ENCODE measurements at regions not wholly inside any gene's neighbourhood (a gene's known extent, or its start where the extent isn't known, plus 50 kb on each side); places are given as distances from the start of the nearest gene placed in this dataset.
A peak's percentile ranks its signal among the peaks of the same experiment; 100 is the strongest.

GRCh38 chr13:73204952-73205351, 146.1 kb downstream of the KLF5 start:
- no peaks in the 10 kb centered on the region for H3K27me3 ChIP-seq
- H4K20me1 ChIP-seq (ENCODE audit: insufficient read depth, poor library complexity, severe bottlenecking): no peaks in the 10 kb centered on the region
- H2AFZ ChIP-seq: no peak overlapping the region
- no peak overlapping the region for H3K4me3 ChIP-seq
- no peaks in the 10 kb centered on the region for H3K9me2 ChIP-seq (replicated peaks; ENCODE audit: insufficient read depth)
- TF ChIP-seq EZH2 (IDR thresholded peaks at IDR 0.05; ENCODE audit: borderline replicate concordance) (no peak), CTCF (IDR thresholded peaks at IDR 0.05; ENCODE audit: poor library complexity) (no peak), EZH2phosphoT487 (IDR thresholded peaks at IDR 0.05; ENCODE audit: low read depth, severe bottlenecking, unreplicated experiment) (no peak)
- no peak for DNase-seq (ENCODE audit: low spot score)
- H3K27ac ChIP-seq: peak overlapping the region; percentile 11
- H3K9me3 ChIP-seq (ENCODE audit: low read depth): no peaks in the 10 kb centered on the region
- H3K4me2 ChIP-seq: no peak overlapping the region
- WGBS (ENCODE audit: low lambda C conversion rate, missing lambda C conversion rate): 68% methylated on average over 5 of the region's 5 CpGs
- H3K4me1 ChIP-seq (ENCODE audit: insufficient read depth): peaks cover 4% of the 10 kb centered on the region
- H3K36me3 ChIP-seq (replicated peaks; ENCODE audit: insufficient read depth, low read depth): no peaks in the 10 kb centered on the region
- no peaks in the 10 kb centered on the region for H3K79me2 ChIP-seq

GRCh38 chr13:73201626-73202025, 142.8 kb downstream of the KLF5 start:
- Histone ChIP-seq H3K4me2 (no peak overlapping the region), H3K9me3 (ENCODE audit: low read depth) (no peaks in the 10 kb centered on the region), H2AFZ (no peak overlapping the region), H3K4me3 (no peak overlapping the region), H3K27ac (no peak overlapping the region), H3K9me2 (replicated peaks; ENCODE audit: insufficient read depth) (no peaks in the 10 kb centered on the region), H3K4me1 (ENCODE audit: insufficient read depth) (no peaks in the 10 kb centered on the region), H3K79me2 (no peaks in the 10 kb centered on the region), H4K20me1 (ENCODE audit: insufficient read depth, poor library complexity, severe bottlenecking) (no peaks in the 10 kb centered on the region), H3K27me3 (no peaks in the 10 kb centered on the region), H3K36me3 (replicated peaks; ENCODE audit: insufficient read depth, low read depth) (no peaks in the 10 kb centered on the region)
- no peak for TF ChIP-seq EZH2 (IDR thresholded peaks at IDR 0.05; ENCODE audit: borderline replicate concordance)
- TF ChIP-seq EZH2phosphoT487 (IDR thresholded peaks at IDR 0.05; ENCODE audit: low read depth, severe bottlenecking, unreplicated experiment): no peak
- TF ChIP-seq CTCF (IDR thresholded peaks at IDR 0.05; ENCODE audit: poor library complexity): no peak
- WGBS (ENCODE audit: low lambda C conversion rate, missing lambda C conversion rate): 95% methylated on average over 2 of the region's 2 CpGs
- DNase-seq (ENCODE audit: low spot score): no peak

DNA sequence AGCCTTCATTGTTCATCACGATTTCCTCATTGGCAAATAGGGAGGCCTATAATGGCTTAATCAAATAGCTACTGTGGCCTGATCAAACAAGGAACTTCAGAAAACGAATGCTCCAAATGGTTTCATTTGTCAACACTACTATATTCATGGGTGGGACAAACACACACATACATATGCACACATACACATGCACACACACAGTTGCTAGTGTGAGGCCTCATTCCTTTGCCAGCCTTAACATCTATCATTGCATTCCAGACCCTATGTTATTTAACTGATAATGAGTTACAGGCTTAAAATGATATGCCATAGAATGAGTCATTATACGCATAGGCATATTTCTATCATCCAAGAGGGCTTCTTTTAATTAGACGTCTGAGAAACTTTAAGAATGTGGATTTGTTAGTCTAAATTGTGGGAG, 140.2 kb downstream of the KLF5 start:
- no peak for TF ChIP-seq CTCF (IDR thresholded peaks at IDR 0.05; ENCODE audit: poor library complexity)
- no peak for TF ChIP-seq EZH2 (IDR thresholded peaks at IDR 0.05; ENCODE audit: borderline replicate concordance)
- no peak for TF ChIP-seq EZH2phosphoT487 (IDR thresholded peaks at IDR 0.05; ENCODE audit: low read depth, severe bottlenecking, unreplicated experiment)
- no peak for DNase-seq (ENCODE audit: low spot score)
- Histone ChIP-seq H3K27ac (peak overlapping the region; percentile 56), H3K27me3 (no peaks in the 10 kb centered on the region), H3K36me3 (replicated peaks; ENCODE audit: insufficient read depth, low read depth) (no peaks in the 10 kb centered on the region), H2AFZ (no peak overlapping the region), H3K4me3 (no peak overlapping the region), H3K79me2 (no peaks in the 10 kb centered on the region), H3K4me1 (ENCODE audit: insufficient read depth) (peaks cover 5% of the 10 kb centered on the region), H3K9me3 (ENCODE audit: low read depth) (no peaks in the 10 kb centered on the region), H3K9me2 (replicated peaks; ENCODE audit: insufficient read depth) (no peaks in the 10 kb centered on the region), H3K4me2 (no peak overlapping the region), H4K20me1 (ENCODE audit: insufficient read depth, poor library complexity, severe bottlenecking) (no peaks in the 10 kb centered on the region)
- 74% methylated on average over 4 of the region's 4 CpGs for WGBS (ENCODE audit: low lambda C conversion rate, missing lambda C conversion rate)

GRCh38 chr13:73195091-73195490, 136.3 kb downstream of the KLF5 start:
- peak overlapping the region; percentile 48 for H3K4me2 ChIP-seq
- H2AFZ ChIP-seq: no peak overlapping the region
- H3K79me2 ChIP-seq: no peaks in the 10 kb centered on the region
- no peak for DNase-seq (ENCODE audit: low spot score)
- H3K27ac ChIP-seq: peak overlapping the region; percentile 76
- no peaks in the 10 kb centered on the region for H4K20me1 ChIP-seq (ENCODE audit: insufficient read depth, poor library complexity, severe bottlenecking)
- no peaks in the 10 kb centered on the region for H3K27me3 ChIP-seq
- H3K4me3 ChIP-seq: no peak overlapping the region
- H3K9me3 ChIP-seq (ENCODE audit: low read depth): no peaks in the 10 kb centered on the region
- no peak for TF ChIP-seq EZH2phosphoT487 (IDR thresholded peaks at IDR 0.05; ENCODE audit: low read depth, severe bottlenecking, unreplicated experiment)
- no peak for TF ChIP-seq EZH2 (IDR thresholded peaks at IDR 0.05; ENCODE audit: borderline replicate concordance)
- no peak for TF ChIP-seq CTCF (IDR thresholded peaks at IDR 0.05; ENCODE audit: poor library complexity)
- peaks cover 9% of the 10 kb centered on the region for H3K4me1 ChIP-seq (ENCODE audit: insufficient read depth)
- H3K36me3 ChIP-seq (replicated peaks; ENCODE audit: insufficient read depth, low read depth): no peaks in the 10 kb centered on the region
- H3K9me2 ChIP-seq (replicated peaks; ENCODE audit: insufficient read depth): no peaks in the 10 kb centered on the region

Measured in hepatocyte (in vitro differentiated cells).